ENCODE measurements at regions not wholly inside any gene's neighbourhood (a gene's known extent, or its start where the extent isn't known, plus 50 kb on each side); places are given as distances from the start of the nearest gene placed in this dataset.
"Not testable (repeated sequence)": the region's sequence is repeated elsewhere in the genome, so short reads cannot be mapped to it uniquely, and the experiment has no call there.

DNA sequence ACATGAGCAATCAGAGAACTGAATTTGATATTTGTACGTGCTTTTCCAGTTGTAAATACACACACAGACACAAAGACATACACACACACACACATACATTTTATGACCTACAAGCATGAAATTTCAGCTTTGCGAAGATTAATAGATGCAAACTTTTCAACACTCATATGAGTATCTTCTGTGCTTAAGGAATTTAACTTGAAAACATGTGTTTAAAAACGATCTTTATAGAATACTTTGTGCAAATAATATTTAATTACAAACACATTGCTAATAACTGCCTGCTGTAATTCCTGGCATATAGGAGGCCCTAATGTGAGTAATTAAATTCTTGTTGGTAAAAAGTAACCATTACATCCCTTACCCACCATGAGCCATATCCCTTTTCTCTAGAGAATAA is 107.7 kb upstream of the PLSCR5 start:
- TF ChIP-seq, protein P1, sequence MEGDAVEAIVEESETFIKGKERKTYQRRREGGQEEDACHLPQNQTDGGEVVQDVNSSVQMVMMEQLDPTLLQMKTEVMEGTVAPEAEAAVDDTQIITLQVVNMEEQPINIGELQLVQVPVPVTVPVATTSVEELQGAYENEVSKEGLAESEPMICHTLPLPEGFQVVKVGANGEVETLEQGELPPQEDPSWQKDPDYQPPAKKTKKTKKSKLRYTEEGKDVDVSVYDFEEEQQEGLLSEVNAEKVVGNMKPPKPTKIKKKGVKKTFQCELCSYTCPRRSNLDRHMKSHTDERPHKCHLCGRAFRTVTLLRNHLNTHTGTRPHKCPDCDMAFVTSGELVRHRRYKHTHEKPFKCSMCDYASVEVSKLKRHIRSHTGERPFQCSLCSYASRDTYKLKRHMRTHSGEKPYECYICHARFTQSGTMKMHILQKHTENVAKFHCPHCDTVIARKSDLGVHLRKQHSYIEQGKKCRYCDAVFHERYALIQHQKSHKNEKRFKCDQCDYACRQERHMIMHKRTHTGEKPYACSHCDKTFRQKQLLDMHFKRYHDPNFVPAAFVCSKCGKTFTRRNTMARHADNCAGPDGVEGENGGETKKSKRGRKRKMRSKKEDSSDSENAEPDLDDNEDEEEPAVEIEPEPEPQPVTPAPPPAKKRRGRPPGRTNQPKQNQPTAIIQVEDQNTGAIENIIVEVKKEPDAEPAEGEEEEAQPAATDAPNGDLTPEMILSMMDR (conservative IDR thresholded peaks at IDR 0.05; ENCODE audit: low read depth, low read length) = no peak
- H3K4me3 ChIP-seq (ENCODE audit: low read depth, low read length) = no peak overlapping the region
- DNase-seq (ENCODE audit: low read depth) = no peak

DNA sequence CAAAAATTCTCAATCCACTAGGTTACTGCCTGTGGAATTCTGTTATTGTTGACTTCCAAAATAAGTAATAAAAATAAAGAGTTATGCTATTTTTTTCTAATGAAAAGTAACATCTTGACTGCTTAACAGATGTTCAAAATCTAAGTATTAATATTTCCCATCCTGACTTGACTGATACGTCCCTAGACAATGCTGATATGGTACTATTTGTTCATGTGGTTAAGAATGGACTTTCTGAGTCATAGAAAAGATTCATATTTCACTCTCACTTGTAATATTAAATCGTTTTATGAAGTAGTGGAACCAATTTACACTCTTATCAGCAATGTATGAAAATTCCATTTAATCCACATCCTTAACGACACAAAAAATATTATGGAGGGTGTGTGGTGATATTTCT is 104.8 kb upstream of the PLSCR5 start:
- DNase-seq (ENCODE audit: low read depth) = peak; percentile 55
- no peak overlapping the region for H3K4me3 ChIP-seq (ENCODE audit: low read depth, low read length)
- TF ChIP-seq, protein P1 (conservative IDR thresholded peaks at IDR 0.05; ENCODE audit: low read depth, low read length) = no peak

DNA sequence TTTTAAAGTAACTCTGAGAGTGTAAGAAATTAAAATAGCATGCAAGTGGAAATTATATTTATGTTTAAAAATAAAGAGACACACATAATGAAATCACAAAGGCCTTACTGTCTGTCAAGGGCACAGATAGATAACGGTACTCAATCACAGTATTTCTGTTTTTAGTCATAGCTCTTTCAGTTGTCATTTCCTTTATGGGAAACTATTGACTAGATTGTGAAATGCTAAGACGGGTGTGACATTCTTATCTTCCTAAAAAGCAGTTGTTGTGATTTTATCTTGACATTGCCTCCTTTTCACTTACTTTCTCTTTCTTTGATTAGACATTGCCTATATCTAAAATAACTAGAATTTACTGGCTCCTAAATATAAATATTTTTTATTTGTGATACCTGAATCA is 100.1 kb upstream of the PLSCR5 start:
- TF ChIP-seq, protein P1 (conservative IDR thresholded peaks at IDR 0.05; ENCODE audit: low read depth, low read length) = no peak
- DNase-seq (ENCODE audit: low read depth) = no peak
- no peak overlapping the region for H3K4me3 ChIP-seq (ENCODE audit: low read depth, low read length)

DNA sequence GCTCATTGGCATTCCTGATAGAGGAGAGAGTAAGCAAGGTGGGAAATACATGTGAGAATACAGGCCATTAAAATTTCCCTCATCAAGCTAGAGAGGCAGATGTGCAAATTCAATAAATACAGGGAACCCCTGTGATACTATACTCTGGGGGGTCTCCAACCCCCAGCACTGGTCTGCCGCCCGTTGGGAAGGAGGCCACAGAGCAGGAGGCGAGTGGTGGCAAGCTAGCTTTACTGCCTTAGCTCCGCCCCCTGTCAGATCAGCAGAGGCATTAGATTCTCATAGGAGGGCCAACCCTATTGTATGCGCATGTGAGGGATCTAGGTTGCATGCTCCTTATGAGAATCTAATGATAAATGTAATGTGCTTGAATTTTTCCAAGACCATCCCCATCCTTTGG is 97.1 kb upstream of the PLSCR5 start:
- no peak for DNase-seq (ENCODE audit: low read depth)
- TF ChIP-seq, protein P1 (conservative IDR thresholded peaks at IDR 0.05; ENCODE audit: low read depth, low read length) = no peak
- no peak overlapping the region for H3K4me3 ChIP-seq (ENCODE audit: low read depth, low read length)

- TF ChIP-seq, protein P1 (conservative IDR thresholded peaks at IDR 0.05; ENCODE audit: low read depth, low read length) = no peak
- H3K4me3 ChIP-seq (ENCODE audit: low read depth, low read length) = no peak overlapping the region
- no peak for DNase-seq (ENCODE audit: low read depth)
Measured at GRCh38 chr3:146701246-146701645, 96.1 kb upstream of the PLSCR5 start.

- not testable (repeated sequence) for H3K4me3 ChIP-seq (ENCODE audit: low read depth, low read length); DNase-seq (ENCODE audit: low read depth)
Measured at GRCh38 chr3:146700025-146700424, 94.9 kb upstream of the PLSCR5 start.

- H3K4me3 ChIP-seq (ENCODE audit: low read depth, low read length) = no peak overlapping the region
- TF ChIP-seq, protein P1 (conservative IDR thresholded peaks at IDR 0.05; ENCODE audit: low read depth, low read length) = no peak
- DNase-seq (ENCODE audit: low read depth) = no peak
Measured at GRCh38 chr3:146692254-146692653, 87.1 kb upstream of the PLSCR5 start.
